ENCODE measurements at regions not wholly inside any gene's neighbourhood (a gene's known extent, or its start where the extent isn't known, plus 50 kb on each side); places are given as distances from the start of the nearest gene placed in this dataset.

GRCh38 chr6:81808851-81809570 lies 56.5 kb upstream of the TENT5A start:
- H3K36me3 ChIP-seq (ENCODE audit: control insufficient read depth, insufficient read depth, low read length): no peaks in the 10 kb centered on the region
- H3K4me1 ChIP-seq (ENCODE audit: control insufficient read depth, insufficient read depth, low read length): no peaks in the 10 kb centered on the region
- no peak overlapping the region for H3K4me3 ChIP-seq (ENCODE audit: low read depth in 2 of 2, low read length in 2 of 2)
- H3K27ac ChIP-seq (ENCODE audit: low read length): no peak overlapping the region
- no peak for DNase-seq (ENCODE audit: low read depth, low spot score)
- in situ Hi-C loops (cut with HindIII; ENCODE audit: low pct_unique_long_range_greater_than_20kb, low sequenced_read_pairs) (no loop called here), intact Hi-C loops (cut with micrococcal nuclease; ENCODE audit: unreplicated experiment) (no loop called here)
- no TSS peak for BruUV-seq (replicated peaks)
- TF ChIP-seq SIN3A (IDR thresholded peaks at IDR 0.05; ENCODE audit: borderline replicate concordance, insufficient read depth, low read depth, low read length): no peak
- TF ChIP-seq TCF7L2 (IDR thresholded peaks at IDR 0.05; ENCODE audit: low read depth, low read length): no peak
- TF ChIP-seq, protein P1, sequence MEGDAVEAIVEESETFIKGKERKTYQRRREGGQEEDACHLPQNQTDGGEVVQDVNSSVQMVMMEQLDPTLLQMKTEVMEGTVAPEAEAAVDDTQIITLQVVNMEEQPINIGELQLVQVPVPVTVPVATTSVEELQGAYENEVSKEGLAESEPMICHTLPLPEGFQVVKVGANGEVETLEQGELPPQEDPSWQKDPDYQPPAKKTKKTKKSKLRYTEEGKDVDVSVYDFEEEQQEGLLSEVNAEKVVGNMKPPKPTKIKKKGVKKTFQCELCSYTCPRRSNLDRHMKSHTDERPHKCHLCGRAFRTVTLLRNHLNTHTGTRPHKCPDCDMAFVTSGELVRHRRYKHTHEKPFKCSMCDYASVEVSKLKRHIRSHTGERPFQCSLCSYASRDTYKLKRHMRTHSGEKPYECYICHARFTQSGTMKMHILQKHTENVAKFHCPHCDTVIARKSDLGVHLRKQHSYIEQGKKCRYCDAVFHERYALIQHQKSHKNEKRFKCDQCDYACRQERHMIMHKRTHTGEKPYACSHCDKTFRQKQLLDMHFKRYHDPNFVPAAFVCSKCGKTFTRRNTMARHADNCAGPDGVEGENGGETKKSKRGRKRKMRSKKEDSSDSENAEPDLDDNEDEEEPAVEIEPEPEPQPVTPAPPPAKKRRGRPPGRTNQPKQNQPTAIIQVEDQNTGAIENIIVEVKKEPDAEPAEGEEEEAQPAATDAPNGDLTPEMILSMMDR (IDR thresholded peaks at IDR 0.05): no peak
- TF ChIP-seq, protein P2, sequence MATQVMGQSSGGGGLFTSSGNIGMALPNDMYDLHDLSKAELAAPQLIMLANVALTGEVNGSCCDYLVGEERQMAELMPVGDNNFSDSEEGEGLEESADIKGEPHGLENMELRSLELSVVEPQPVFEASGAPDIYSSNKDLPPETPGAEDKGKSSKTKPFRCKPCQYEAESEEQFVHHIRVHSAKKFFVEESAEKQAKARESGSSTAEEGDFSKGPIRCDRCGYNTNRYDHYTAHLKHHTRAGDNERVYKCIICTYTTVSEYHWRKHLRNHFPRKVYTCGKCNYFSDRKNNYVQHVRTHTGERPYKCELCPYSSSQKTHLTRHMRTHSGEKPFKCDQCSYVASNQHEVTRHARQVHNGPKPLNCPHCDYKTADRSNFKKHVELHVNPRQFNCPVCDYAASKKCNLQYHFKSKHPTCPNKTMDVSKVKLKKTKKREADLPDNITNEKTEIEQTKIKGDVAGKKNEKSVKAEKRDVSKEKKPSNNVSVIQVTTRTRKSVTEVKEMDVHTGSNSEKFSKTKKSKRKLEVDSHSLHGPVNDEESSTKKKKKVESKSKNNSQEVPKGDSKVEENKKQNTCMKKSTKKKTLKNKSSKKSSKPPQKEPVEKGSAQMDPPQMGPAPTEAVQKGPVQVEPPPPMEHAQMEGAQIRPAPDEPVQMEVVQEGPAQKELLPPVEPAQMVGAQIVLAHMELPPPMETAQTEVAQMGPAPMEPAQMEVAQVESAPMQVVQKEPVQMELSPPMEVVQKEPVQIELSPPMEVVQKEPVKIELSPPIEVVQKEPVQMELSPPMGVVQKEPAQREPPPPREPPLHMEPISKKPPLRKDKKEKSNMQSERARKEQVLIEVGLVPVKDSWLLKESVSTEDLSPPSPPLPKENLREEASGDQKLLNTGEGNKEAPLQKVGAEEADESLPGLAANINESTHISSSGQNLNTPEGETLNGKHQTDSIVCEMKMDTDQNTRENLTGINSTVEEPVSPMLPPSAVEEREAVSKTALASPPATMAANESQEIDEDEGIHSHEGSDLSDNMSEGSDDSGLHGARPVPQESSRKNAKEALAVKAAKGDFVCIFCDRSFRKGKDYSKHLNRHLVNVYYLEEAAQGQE (IDR thresholded peaks at IDR 0.05; ENCODE audit: insufficient read depth in 1 of 2, low read depth in 2 of 2, low read length in 1 of 2): no peak
- no peak for TF ChIP-seq POLR2AphosphoS5 (IDR thresholded peaks at IDR 0.05; ENCODE audit: low read depth, low read length)
- ChIA-PET CTCF (no interaction called here), POLR2A (interaction anchor here (0.5 kb wide), 1 partner anchor 1849 kb away, joined by 3 read pairs; no protein-coding TSS in a partner anchor)
- no peak for ATAC-seq
- no peaks in the 10 kb centered on the region for H3K27me3 ChIP-seq (ENCODE audit: control insufficient read depth, insufficient read depth, low read length)
- no peaks in the 10 kb centered on the region for H3K9me3 ChIP-seq (ENCODE audit: control insufficient read depth, insufficient read depth, low read depth, low read length)

GRCh38 chr6:81806793-81807565 lies 54.5 kb upstream of the TENT5A start:
- no peak overlapping the region for H3K4me3 ChIP-seq (ENCODE audit: low read depth in 2 of 2, low read length in 2 of 2)
- no peak overlapping the region for H3K27ac ChIP-seq (ENCODE audit: low read length)
- ChIA-PET POLR2A (no interaction called here), CTCF (no interaction called here)
- intact Hi-C loops (cut with micrococcal nuclease; ENCODE audit: unreplicated experiment) (no loop called here), in situ Hi-C loops (cut with HindIII; ENCODE audit: low pct_unique_long_range_greater_than_20kb, low sequenced_read_pairs) (no loop called here)
- H3K36me3 ChIP-seq (ENCODE audit: control insufficient read depth, insufficient read depth, low read length): no peaks in the 10 kb centered on the region
- no peak for DNase-seq (ENCODE audit: low read depth, low spot score)
- H3K27me3 ChIP-seq (ENCODE audit: control insufficient read depth, insufficient read depth, low read length): no peaks in the 10 kb centered on the region
- H3K4me1 ChIP-seq (ENCODE audit: control insufficient read depth, insufficient read depth, low read length): no peaks in the 10 kb centered on the region
- TF ChIP-seq TCF7L2 (IDR thresholded peaks at IDR 0.05; ENCODE audit: low read depth, low read length) (no peak), SIN3A (IDR thresholded peaks at IDR 0.05; ENCODE audit: borderline replicate concordance, insufficient read depth, low read depth, low read length) (no peak), POLR2AphosphoS5 (IDR thresholded peaks at IDR 0.05; ENCODE audit: low read depth, low read length) (no peak)
- TF ChIP-seq, protein P2 (IDR thresholded peaks at IDR 0.05; ENCODE audit: insufficient read depth in 1 of 2, low read depth in 2 of 2, low read length in 1 of 2): no peak
- TF ChIP-seq, protein P1 (IDR thresholded peaks at IDR 0.05): no peak
- H3K9me3 ChIP-seq (ENCODE audit: control insufficient read depth, insufficient read depth, low read depth, low read length): no peaks in the 10 kb centered on the region
- BruUV-seq (replicated peaks): no TSS peak
- no peak for ATAC-seq

Data from Panc1 (cell line).